ENCODE measurements at regions not wholly inside any gene's neighbourhood (a gene's known extent, or its start where the extent isn't known, plus 50 kb on each side); places are given as distances from the start of the nearest gene placed in this dataset.
"Not testable (repeated sequence)": the region's sequence is repeated elsewhere in the genome, so short reads cannot be mapped to it uniquely, and the experiment has no call there.

- no peak for DNase-seq
These were observed 223.4 kb downstream of the SEC23IP start for GRCh38 chr10:120115959-120116358.

DNA sequence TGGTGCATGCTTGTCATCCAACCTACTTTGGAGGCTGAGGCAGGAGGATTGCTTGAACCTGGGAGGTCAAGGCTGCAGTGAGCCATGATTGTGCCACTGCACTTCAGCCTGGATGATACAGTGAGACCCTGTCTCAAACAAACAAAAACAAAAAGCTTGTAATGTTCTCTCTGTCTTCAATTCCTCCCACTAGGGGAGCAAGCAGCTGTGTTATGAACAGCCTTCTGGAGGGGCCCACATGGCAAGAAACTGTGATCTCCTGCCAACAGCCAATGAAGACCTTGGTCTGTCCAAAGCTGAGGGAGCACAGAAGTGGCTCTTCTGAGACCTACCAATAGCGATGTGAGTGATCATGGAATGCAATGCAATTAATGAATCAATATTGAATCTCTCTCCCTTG is 229.2 kb downstream of the SEC23IP start:
- no peak for DNase-seq

- DNase-seq: no peak
These were observed 238.7 kb downstream of the SEC23IP start for GRCh38 chr10:120131183-120131582.

DNA sequence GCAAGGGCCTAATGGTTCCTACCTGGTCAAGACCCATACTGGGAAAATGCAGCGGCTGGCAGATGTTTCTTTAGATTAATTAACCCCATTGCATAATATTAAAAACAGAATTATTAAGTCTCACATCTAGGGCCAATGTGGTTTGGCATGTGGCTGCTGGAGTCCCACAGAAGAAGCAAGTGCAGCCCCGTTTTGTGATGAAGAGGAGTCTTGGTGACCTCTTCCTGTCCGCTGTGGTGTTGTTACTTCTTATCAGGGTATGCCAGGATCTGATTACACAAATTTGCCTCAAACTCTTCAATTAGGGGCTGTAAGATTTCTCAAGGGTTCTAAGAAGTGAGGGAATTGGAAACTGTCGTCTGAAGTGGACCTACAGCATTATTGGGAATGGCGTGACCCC is 240.3 kb downstream of the SEC23IP start:
- DNase-seq: no peak

DNA sequence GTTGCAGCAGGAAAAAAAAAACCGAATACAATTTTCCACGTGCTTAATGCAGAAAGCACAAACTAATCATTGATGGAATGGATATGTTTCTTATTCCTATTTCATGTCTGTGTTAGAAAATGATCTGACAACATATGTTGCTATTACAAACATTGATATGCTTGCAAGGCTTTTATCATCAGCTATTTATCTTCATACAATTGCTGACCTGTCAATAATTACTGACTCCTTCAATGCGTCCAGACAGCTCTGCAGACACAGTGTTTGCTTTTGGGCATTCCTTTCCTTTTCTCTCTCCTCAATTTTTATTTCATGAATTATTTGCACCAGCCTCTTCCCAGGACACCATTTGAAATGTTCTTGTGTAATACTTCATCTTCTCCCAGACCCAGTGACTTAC is 246.2 kb downstream of the SEC23IP start:
- no peak for DNase-seq

- DNase-seq: no peak
These were observed 252.6 kb downstream of the SEC23IP start for GRCh38 chr10:120145107-120145506.

DNA sequence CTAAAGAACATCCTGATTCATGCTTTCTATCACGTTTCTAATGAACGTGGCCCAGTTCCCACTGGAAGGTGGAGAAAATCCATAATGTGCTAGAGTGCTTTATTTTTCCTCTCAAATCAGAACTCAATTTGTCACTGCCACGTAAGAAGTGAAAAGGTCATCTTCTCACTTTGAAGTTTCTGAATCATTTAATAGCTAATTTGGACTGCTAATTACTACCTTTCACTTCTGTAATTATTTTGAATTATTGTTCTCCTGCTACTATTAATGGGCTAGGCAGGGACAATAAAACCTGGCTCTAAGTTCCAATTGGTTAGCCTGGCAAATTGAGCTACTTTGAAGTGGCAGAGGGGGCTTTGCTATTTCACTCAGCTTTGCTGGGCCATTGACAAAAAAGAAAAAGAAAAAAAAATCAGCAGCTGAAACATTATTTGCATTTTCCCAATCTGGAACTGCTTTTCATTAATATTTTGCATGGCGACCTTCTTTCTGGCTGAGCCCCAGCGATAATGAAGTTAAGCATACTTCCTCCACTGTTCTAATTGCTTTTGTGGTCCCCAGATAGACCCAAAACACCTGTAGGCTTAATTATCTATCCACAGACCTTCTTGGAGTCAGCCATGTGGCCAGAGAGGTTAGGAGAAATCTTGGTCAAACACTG is 264.2 kb downstream of the SEC23IP start:
- DNase-seq: no peak

- DNase-seq: no peak
These were observed 268.6 kb downstream of the SEC23IP start for GRCh38 chr10:120161111-120161510.

- peak; percentile 1 for DNase-seq
These were observed 269.9 kb downstream of the SEC23IP start for GRCh38 chr10:120162471-120162870.

DNA sequence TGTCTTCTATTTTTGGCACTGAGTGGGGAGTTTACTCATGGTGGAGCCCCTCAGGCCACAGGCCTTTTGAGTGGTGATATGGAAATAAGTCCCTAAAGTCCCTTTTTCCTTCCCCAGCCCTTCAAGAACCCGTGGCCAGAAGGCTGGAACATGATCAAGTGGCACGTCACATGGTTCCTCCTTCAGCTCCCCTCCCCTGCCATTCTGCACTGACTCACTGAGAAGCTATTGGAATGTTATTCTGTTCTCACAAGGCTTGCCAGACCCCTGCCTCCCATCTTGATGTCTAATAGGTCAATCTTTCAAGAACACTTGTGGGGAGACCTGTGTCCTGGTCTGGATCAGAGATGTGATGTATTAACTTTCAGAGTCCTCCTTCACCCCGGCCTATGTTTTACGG is 279.8 kb downstream of the SEC23IP start:
- no peak for DNase-seq

DNA sequence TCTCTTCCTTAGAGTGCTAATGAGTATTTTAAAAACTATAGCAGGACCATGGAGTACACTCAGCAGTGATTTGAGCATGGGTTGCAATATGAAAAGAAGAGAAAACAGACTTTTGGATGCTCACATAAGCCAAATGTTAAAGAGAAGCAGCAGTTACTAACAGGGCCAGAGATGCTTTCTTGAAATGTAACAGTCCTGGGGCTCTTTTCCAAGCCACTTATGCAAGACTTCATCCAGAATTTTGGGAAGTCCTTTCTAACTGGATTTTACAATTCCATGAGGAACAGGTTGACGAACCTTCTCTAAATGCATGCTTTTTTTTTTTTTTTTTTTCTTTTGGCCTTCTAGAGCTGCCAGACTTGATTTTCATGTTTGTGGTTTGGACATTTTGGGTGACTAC is 282.0 kb downstream of the SEC23IP start:
- no peak for DNase-seq

- no peak for DNase-seq
These were observed 279.7 kb upstream of the PLPP4 start for GRCh38 chr10:120177330-120177729.

- DNase-seq: no peak
These were observed 276.9 kb upstream of the PLPP4 start for GRCh38 chr10:120180160-120180559.

DNA sequence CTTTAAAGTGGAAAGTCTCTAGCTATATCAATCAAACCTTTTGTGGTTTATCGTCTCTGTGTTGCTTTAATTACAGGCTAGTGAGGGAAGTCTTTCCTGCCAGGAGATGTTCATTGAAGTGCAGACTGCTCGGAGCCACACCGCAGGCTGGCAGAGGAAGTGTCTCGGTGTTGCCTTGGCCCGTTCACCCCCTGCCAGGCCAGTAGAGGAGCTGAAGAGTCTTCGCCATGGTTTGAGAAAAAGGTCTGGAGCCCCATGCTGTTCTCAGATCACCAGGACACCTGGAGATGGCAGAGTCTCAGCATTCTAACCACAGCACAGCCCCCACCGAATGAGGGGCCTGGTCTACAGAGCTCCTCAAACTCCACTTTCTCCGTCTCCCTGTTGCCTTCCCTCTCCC is 275.9 kb upstream of the PLPP4 start:
- DNase-seq: no peak

GRCh38 chr10:120182431-120182830 is 274.6 kb upstream of the PLPP4 start:
- DNase-seq: no peak

DNA sequence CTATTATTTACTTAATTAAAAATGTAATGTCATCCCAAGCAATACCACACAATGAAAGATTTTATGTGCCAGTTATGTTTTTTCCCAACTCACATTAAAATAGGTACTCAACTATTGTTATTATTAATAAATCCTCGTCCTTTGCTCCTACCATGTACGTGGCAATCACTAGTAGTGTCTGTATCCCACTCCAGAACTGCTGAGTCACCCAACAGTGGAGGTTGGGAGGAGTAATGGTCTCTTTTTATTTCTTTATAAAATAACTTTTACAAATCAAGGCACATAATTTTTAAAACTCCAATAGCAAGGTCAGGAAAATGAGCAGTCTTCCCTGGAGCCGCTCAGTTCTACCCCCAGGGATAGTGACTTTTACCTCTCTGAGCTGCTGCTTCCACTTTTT is 273.5 kb upstream of the PLPP4 start:
- DNase-seq: no peak

DNA sequence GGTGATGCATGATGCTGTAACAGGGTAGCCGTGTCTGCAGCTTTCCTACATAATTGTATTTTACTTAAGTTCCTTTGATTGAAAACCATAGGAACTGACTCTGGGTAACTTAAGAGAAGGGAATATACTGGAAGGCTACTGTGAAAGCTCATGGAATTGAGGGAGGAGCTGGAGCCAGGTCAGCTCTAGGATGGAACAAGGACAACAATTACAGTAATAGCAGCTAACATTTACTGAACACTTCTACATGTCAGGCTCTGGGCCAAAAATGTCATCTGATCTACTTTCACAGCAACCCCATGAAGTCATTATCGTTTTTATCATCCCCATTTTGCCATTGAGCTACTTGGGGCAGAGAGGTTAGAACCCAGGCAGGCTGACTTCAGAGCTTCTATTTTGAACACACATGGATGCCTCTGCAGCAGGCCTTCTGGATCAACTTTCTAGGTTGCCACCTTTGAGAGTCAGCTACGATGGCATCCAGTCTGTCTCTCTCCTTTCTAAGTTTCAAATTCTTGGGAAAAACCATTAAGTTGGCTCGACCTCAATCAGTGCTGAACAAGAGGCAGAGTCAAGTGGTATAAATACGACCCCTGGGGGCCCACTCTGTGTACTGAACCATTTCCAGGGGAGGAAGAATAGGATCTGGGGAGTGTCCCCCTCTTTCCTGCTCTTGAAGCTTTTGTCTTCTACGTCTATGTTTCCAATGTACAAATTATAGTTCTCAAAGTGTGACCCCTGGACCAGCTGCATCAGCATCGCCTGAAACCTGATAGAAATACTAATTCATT is 272.3 kb upstream of the PLPP4 start:
- no peak for DNase-seq

DNA sequence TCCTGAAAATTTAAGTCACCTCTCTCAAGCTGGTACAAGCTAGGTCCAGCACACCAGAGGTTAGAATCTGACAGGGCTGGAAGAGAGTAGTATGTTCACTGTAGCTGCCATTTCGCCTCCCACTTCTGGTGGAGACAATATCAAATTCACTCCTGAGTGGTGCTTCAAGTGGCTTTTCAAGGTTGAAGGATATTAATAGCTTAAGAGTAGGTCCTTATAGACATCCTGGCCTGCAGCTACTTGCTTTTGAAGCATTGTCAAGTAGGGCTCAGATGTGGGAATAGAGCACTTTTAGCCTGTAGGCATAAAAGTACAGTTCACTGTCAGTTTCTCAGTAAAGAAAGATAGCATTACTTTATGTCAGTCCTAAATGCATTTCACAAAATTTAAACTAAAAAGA is 270.5 kb upstream of the PLPP4 start:
- no peak for DNase-seq

DNA sequence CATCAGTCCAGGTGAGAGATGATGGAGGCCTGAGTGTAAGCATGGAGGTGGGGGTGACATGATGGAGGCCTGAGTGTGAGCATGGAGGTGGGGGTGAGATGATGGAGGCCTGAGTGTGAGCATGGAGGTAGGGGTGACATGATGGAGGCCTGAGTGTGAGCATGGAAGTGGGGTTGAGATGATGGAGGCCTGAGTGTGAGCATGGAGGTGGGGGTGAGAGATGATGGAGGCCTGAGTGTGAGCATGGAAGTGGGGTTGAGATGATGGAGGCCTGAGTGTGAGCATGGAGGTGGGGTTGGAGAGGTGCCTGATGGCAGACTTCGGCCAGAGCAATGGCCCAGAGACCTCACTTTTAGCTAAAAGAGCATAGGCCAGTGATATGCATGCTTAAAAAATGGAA is 269.9 kb upstream of the PLPP4 start:
- DNase-seq: not testable (repeated sequence)

- no peak for DNase-seq
These were observed 268.1 kb upstream of the PLPP4 start for GRCh38 chr10:120188950-120189349.

DNA sequence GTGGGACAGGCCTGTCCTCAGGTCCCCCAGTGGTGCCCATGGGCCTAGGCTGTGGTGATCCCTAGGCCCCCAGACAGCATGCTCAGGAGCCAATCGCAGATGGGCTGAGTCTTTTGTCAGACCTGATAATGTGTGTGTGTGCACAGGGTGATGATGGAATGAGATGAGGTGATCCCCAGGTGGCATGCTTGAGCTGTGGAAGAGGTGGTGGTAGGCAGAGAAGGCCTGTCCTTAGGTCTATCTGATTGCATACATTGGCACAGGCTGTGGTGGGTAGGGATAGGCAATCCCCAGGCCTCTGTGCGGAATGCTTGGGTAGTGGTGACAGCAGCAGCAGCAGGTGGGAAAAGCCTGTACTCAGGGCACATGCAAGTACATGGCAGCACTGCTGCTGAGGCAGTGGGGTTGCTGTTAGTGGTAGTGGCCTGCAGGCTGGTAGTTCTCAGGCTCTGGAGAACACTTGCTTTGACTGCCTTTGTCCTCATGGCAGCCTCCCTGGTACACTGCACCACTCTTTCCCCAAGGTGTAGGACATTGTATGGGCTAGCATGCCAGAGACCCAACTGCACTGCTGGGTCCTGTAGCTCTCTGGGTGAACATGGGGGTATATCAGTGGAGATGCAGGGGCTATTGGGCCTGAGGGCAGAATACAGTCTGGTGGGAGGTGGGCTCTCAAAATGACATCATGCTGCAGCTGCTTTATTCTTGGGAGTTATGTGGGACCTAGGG is 260.9 kb upstream of the PLPP4 start:
- no peak for DNase-seq

GRCh38 chr10:120204877-120205276 is 252.2 kb upstream of the PLPP4 start:
- DNase-seq: no peak

DNA sequence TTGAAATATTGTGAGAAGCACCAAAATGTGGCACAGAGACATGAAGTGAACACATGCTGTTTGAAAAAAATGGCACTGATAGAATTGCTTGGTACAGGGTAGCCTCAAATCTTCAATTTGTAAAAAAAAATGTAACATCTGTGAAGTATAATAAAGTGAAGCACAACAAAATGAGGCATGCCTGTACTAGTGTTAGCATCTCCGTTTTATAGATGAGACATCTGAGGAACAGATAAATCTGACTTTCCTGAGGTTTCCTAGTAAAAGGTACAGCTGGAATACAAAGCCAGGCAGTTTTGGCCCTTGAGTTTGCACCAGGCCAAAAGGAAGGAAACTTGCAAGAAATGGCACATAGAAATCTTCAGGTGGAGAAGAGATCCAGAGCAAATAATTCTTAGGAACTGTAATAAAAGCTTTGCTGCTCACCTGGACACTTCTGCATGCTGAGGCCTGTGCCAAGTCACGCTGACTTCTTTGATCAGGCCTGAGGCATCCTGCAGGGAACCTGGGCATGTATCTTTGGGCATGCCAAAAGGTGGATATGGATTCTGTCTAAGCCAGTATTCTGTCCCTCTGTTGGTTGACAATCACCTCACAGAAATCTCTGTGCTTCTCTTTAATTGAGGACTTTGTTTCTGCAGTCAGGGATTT is 251.5 kb upstream of the PLPP4 start:
- DNase-seq: no peak

All from T1000 (cell line).